ENCODE measurements at regions not wholly inside any gene's neighbourhood (a gene's known extent, or its start where the extent isn't known, plus 50 kb on each side); places are given as distances from the start of the nearest gene placed in this dataset.

GRCh38 chr6:19432966-19433498 lies 404.1 kb upstream of the ID4 start:
- DNase-seq, result no peak

DNA sequence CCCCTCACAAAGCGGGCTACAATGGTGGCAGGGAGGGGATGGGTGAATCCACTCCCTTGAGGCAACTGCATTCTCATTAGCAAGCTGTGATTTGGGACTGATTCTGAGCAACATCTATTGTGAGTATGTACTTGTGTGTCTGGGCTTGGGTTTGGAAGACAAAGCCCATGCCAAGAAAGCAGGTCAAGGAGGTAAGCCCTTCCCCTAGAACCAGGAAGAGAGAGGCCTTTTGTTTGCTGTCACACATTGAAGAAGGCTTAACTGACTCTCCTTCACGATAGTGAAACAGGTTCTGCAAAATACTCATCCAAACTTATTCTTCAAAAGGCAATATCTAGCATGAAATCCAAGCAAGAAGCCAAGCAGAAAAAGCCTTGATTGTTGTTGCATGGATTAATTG lies 403.1 kb upstream of the ID4 start:
- DNase-seq, result no peak

GRCh38 chr6:19435755-19436154 lies 401.4 kb upstream of the ID4 start:
- no peak for DNase-seq

- no peak for DNase-seq
Measured at GRCh38 chr6:19438566-19439353, 398.4 kb upstream of the ID4 start.

- no peak for DNase-seq
Measured at GRCh38 chr6:19440531-19440930, 396.6 kb upstream of the ID4 start.

GRCh38 chr6:19443411-19443810 lies 393.8 kb upstream of the ID4 start:
- DNase-seq, result no peak

DNA sequence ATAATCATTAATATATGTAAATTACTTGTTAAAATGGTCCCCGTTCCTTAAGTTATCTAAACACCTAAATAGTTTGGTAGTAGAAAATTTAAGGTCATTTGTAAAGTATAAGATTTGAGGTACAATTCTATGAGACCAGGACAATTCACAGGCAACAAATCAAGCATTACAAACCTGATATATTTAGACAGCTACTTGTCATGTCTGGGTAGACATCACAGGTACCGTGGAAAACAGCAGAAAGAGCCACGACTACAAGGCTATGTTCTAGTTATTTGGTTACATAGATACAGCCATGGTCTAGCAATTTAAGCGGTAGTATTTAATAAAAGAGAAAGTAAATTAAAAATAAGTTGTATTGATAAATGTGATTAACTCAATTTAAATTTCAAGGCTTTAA lies 393.1 kb upstream of the ID4 start:
- no peak for DNase-seq

- DNase-seq, result peak; percentile 1
Measured at GRCh38 chr6:19444481-19444880, 392.7 kb upstream of the ID4 start.

DNA sequence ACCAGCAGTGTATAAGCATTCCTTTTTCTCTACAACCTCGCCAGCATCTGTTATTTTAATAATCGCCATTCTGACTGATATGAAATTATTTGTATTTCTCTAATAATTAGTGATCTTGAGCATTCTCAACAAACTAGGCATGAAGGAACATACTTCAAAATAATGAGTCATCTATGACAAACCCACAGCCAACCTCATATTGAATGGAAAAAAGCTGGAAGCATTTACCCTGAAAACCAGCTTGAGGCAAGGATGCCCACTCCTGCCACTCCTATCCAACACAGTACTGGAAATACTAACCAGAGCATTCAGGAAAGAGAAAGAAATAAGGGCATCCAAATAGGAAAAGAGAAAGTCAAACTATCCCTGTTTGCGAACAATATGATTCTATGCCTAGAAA lies 390.6 kb upstream of the ID4 start:
- no peak for DNase-seq

DNA sequence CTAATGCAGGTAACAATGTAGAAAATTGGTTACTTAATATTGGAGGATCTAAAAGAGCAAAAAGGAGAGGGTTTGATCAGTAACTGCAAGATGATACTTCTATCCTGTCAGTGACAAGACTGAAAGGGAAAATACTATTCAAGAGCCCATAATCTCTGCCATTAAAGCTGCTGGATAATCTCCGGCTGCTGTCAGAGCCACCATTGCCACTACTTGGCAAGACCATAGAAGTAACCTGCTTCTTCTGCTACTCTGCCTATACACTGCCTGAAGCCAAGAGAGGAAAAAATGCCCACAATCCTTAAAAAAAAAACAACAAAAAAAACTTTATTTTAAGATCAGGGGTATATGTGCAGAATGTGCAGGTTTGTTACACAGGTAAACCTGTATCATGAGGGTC lies 386.5 kb upstream of the ID4 start:
- DNase-seq, result no peak

DNA sequence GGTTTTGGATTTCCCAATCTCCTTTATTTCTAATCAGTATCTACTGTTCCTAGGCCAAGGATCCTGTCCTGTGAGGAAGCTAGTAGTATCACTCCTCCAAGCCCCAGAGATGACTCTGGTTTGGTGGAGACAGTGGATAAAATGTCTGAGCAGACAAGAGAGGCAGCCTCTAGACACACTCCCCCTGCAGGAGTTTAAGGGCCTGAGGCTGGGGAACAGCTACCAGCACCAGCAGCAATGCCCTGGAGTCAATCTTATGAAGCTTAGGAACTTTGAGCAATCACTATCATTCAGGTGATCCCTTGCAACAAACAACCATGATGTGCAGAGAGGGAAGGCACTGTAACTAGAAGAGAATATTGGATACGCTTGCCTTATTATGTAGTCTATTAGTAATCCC lies 384.7 kb upstream of the ID4 start:
- no peak for DNase-seq

- no peak for DNase-seq
Measured at GRCh38 chr6:19454001-19454720, 383.0 kb upstream of the ID4 start.

DNA sequence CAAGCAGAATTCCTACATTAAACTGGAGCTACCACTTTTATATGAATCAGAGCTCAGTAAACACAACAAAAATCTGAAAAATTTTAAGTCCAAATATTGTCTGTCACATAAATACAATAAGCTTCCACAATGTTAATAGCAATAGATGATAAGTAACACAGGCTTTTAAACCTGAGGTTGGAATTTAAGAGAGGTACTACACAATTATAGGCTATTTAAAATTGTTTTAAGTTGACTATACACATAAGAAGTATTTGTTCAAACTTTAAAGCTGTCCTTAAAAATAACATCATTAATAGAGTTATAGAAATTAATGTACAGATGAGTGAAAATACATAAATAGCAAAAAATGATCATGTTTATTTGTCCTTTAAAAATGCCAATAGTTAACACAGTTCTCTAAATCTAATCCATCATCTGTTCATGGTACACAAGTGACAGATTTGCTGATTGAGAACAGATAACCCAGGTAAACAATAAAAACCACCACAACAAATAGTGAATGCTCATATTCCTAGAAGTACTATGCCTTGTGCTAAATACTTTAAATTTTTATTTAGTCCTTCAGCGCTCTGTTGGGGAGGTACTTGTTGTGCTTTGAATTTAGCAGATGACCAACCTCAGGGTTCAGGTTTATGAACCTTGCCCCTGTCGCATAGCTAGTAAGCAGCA lies 382.3 kb upstream of the ID4 start:
- DNase-seq, result no peak

DNA sequence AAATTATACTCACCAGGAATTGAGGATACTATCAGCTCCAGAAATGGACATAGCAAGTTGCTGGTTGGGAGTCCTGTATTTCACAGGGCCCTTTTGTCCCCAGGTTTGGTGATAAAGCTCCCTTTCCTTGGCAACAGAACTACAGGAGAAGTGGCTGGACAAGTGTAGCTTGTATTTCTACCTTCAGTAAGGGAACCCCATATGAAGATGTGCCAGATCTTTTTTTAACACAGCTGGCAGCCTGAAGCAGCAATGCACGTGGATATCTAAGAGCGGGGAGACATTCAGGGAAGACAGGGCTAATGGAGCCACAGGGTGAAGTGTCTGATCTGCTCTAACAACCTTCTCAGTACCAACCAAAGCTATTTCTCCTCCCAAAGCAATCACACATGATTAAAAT lies 373.9 kb upstream of the ID4 start:
- no peak for DNase-seq

DNA sequence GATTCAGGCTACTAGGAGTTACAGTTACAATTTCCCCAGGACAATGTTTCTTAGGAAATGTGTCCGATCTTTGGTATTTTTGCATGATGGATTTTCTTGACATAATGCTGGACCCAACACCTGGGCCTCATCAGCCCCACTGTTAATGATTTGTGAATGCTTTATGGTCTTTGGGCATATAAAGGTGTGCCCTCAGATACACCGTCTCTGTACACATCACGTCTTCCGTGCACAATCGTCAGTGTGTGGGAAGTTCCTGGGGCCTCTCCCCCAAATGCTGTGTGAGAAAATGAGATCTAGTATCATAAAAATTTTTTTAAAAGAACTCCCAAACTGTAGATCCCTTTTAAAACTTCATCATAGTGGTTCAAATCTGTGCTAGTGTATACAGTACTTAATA lies 373.2 kb upstream of the ID4 start:
- no peak for DNase-seq

GRCh38 chr6:19465256-19465655 lies 371.9 kb upstream of the ID4 start:
- no peak for DNase-seq

DNA sequence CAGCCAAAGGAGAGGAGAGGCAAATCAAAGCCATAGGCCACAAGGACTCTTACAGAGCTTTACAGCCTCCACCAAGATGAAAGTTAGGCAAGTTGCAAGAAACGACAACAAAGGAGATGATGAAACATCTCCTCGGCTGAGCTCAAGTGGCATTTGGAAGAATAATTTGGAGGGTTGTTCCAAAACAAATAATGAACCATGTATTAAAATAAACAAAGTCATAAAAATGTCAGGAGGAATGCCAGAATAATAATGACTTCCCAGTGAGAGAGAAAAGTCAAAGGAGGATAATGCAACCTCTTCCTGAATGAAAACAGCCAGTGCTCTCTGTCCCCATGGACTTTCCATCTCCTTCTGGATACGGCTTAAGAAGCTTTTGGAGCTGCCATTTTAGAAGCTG lies 371.4 kb upstream of the ID4 start:
- peak; percentile 73 for DNase-seq

- DNase-seq, result no peak
Measured at GRCh38 chr6:19470333-19470732, 366.8 kb upstream of the ID4 start.

DNA sequence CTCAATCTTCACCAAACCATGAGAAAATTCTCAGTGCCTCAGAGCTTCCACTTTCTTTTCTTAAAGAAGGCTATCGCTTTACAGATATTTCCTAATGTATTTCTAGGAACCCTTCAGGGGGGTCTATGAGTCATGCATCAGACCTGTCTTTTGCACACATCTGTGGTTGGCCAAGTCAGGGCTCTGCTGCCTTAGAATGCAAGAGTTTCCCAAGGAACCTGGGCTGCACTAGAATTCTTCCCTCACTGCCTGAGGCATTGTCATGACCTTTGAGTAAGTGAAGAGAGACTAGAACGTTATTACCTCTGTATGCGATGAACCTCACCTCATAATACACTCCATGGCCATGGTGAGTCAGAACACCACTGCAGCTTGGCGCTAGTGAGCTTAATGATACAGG lies 365.0 kb upstream of the ID4 start:
- DNase-seq, result peak; percentile 97

DNA sequence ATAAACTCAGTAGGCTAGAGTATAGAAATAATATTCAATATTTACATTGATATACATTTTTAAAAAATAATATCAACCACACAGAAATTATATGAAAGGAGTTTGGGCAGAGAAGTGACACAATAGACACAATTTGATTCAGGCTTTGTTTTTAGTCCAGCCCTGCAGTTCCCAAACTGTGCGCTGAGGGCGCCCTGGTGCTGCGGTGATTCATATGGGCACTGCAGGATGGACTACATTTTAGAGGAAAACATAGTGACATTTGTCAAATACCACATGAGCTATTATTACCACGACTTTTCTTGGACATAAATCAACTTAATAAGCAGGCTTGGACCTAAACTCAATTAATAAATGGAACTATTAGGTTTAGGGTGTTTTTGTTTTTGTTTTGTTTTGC lies 364.3 kb upstream of the ID4 start:
- no peak for DNase-seq

DNA sequence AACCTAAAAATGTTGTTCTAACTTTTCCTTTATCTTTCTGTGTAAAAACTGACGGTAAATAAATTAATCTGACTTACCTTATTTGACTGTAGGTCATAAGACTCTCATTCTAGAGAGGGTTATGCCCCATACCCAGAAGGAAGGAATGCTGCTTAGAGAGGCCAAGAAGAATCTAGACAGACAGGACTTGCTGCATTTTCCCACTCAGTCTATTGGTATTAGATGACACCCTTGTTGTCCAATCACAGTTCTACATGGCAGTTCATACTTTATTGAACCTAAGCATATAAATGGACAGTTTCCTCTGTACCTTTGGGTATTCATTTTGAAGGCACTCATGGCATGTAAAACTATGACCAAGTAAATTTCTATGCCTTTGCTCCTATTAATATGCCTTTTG lies 359.6 kb upstream of the ID4 start:
- no peak for DNase-seq

DNA sequence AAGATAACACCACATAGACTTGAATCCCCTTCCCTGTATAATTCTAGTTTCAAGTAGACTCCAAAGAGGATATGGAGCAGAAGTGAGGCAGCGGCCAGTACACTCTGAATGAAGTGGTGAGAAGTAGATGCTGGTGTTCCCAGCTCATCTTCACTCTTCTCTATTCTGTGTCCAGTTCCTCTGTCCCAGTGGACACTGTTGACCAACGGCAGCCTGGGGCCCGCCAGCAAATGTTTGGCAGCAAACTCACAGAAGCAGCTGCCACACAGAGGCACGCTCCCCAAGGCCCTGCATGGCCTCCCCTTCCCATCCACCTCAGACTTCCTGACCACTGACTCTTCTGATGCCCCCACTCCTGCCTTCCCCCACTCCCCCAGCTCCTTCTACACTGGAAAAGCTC lies 358.9 kb upstream of the ID4 start:
- DNase-seq, result no peak

DNA sequence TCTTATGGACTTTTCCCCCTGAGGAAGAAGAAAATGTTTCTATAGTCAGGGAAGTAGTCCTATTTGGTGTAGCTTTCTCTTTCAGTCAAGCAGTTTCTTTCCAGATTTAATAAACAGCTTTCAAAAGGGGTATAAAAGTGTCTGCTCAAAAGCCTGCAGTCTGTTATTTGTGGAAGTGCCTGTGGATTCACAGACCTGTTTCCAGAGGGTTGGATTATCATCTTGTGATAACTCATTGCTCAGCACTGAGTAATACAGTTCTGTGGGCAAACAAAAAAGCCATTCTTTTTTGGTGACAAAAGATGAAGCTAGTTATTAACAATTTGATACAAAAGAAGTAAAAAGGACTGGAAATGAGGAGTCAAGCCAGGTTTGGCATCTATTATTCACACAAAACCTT lies 358.2 kb upstream of the ID4 start:
- peak; percentile 68 for DNase-seq

GRCh38 chr6:19479551-19479950 lies 357.6 kb upstream of the ID4 start:
- no peak for DNase-seq

All from fibroblast of upper back skin (primary cell).